DMS79 treated with DMSO at 0.1 percent for 48 hours (cell line): ENCODE measurements at regions not wholly inside any gene's neighbourhood (a gene's known extent, or its start where the extent isn't known, plus 50 kb on each side); places are given as distances from the start of the nearest gene placed in this dataset.
A peak's percentile ranks its signal among the peaks of the same experiment; 100 is the strongest.
"Not testable (repeated sequence)": the region's sequence is repeated elsewhere in the genome, so short reads cannot be mapped to it uniquely, and the experiment has no call there.

Source experiments
- DNase-seq: peaks from one replicate; lab custom pipeline; 2025; lab: John Stamatoyannopoulos, UW

DNA sequence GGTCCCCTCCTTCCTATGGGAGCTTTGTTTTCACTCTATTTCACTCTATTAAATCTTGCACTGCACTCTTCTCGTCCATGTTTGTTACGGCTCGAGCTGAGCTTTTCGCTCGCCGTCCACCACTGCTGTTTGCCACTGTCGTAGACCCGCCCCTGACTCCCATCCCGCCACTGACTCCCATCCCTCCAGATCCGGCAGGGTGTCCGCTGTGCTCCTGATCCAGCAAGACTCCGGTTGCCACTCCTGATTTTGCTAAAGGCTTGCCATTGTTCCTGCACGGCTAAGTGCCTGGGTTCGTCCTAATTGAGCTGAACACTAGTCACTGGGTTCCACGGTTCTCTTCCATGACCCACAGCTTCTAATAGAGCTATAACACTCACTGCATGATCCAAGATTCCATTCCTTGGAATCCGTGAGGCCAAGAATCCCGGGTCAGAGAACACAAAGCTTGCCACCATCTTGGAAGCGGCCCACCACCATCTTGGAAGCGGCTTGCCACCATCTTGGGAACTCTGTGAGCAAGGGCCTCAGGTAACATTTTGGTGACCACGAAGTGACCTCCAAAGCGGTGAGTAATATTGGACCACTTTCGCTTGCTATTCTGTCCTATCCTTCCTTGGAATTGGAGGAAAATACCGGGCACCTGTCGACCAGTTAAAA lies 2025.4 kb downstream of the OLFM4 start:
- DNase-seq: not testable (repeated sequence)

DNA sequence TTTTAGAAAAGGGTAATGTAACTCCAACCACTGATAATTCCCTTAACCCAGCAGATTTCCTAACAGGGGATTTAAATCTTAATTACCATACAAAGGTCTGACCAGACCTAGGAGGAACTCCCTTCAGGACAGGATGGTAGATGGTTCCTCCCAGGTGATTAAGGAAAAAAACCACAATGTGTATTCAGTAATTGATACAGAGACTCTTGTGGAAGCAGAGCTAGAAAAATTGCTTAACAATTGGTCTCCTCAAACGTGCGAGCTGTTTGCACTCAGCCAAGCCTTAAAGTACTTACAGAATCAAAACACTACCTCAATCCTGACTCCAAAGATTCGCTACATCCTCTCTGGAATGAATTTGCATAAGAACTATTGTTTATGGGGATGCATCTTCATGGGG lies 2027.1 kb downstream of the OLFM4 start:
- peak; percentile 10 for DNase-seq

DNA sequence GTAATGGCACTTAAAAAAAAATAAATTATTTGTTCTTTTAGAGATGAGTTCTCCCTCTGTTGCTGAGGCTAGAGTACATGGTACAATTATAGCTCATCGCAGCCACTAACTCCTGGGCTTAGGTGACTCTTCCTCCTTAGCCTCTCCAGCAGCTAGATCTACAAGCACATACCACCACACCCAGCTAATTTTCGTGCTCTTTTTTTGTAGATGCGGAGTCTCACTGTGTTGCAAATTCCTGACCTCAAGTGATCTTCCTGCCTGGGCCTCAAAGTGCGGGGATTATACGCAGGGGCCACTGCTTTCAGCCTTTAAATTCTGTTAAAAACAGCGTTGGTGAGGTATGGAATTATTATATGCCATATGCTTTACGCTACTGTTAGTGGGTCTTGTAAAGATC lies 2034.0 kb downstream of the OLFM4 start:
- DNase-seq: no peak

DNA sequence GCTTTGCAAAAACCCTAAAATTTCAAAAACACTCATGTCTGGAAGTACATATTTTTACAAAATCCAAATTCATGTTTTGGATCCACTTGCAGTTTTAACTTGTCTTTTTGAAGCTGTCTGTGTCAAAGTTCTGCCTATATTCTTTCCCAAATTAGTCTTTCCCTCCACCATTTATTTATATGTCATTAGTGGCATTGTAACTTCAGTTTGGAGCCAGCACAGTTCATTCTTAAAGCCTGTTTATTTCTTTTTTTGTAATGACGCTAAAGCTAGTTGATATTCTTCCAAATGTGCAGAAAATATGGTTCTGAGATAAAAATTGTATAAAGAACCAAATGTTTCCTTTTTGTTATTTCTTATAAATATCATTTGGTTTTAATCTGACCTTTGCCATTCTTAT lies 2039.3 kb downstream of the OLFM4 start:
- DNase-seq: no peak

DNA sequence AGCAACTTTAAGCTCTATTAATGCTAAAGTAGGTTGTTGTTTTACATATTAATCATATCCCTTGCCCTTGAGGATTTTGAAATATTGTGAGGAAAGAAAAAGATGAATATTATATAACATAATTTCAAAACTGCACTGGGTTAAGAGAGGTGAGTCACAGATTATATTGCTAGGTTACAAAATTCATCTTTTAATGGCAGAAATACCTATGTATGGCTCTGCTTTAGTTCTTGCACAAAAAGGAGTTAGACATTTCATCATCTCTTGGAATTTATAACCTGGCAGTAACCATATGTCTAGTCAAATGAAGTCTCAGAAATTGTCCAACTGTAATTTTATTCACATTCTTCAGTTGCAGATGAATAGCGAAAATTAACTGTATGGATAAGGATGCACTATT lies 2041.1 kb downstream of the OLFM4 start:
- DNase-seq: no peak

DNA sequence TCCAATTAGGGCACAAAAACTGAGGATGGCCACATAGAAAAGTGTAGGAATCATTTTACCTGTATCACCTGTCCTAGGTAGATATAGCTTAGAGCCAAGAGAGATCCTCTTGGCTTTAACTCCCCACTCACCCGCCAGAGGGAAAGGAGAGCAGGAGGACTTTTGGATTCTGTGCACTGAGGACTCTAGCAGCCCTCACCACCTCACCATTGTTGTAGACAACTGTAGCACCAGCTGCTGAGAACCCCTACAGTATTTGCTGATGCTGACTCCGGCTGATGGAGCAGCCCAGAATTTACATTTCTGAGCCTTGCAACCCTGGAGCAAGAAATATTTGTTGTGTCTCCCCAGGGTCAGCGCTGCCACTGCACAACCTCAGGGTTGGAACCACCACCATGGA lies 2044.4 kb downstream of the OLFM4 start:
- no peak for DNase-seq

DNA sequence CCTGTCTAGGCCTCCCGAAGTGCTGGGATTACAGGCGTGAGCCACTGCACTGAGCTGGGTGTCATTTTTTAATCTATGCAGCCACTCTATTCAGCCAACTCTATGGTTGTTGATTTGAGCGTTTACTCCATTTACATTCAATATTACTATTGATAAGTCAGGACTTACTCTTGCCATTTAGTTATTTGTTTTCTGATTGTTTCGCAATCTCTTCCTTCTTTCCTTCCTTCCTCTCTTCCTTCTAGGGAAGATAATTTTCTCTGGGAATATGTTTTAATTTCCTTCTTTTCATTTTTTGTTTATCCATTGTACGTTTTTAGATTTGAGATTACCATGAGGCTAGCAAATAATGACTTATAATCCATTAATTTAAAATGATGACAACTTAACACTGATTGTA lies 2056.0 kb downstream of the OLFM4 start:
- DNase-seq: no peak

DNA sequence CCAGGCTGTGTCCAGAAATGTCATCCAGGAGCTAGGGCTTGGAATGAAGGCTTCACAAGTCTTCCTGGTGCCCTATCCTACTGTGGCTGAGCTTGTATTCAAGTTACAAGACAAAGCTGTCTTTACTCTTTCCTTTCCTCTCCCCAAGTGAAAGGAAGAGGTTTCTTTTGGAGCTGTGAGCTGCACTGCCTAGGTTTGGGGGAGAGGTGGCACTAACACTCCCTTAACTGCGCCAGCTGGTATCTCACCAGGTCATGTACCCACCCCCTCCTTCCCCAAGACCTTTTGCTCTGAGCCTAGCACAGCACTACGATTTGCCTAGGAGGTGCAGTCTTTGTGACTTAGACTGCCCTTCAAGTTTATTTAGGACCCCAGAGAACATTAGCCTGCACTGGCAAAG lies 2053.6 kb upstream of the PRR20A start:
- no peak for DNase-seq

DNA sequence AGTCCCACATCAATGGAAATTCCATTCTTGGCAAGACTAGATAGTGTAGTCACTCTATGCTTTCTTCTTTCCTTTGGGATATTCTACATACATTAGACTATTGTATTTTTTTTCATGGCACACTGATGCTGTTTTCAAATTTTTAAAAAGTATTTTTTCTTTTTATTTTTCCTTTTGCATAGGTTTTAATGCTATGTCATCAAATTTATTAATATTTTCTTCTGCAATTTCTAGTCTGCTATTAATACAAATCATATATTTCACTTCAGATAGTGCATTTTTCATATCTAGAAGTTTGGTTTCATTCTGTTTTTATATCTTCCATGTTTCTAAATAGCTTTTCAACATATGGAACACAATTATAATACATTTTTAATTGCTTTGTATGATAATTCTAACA lies 2050.1 kb upstream of the PRR20A start:
- DNase-seq: no peak

DNA sequence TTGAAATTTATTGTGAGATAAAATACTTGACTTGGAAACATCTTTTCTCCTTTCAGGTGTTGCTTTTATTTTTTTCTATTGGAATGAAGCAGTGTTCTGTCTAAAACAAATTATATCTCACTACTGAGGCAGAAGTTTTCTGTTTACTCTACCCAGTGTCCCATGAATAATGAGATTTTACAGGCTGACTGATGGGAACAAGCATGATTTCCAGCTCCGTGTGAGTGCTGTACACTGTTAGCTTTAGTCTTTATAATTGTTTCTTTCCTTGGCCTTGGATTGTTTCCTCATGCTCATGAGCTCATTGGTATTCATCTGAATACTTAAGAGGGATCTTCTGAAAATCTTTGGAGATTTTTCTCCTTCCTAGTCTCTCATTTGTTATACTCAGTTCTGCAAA lies 2049.5 kb upstream of the PRR20A start:
- DNase-seq: no peak

DNA sequence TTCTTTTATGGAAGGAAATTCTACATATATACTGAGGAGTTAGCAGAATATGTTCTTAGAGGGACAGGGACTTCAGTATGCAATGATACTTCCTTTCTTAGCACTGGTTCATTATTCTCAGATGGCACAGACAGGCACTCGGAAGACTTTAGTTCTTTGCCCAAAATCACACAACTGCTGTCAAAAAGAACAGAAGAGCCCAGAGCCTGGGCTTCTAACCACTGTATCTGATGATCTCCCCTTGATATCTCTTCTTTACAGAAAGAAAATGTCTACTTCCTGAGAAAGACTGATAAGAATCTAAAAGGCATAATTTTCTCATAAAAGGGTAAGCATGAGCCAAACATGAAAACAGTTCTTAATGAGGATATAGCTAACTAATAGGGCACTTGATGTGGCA lies 2034.2 kb upstream of the PRR20A start:
- no peak for DNase-seq

DNA sequence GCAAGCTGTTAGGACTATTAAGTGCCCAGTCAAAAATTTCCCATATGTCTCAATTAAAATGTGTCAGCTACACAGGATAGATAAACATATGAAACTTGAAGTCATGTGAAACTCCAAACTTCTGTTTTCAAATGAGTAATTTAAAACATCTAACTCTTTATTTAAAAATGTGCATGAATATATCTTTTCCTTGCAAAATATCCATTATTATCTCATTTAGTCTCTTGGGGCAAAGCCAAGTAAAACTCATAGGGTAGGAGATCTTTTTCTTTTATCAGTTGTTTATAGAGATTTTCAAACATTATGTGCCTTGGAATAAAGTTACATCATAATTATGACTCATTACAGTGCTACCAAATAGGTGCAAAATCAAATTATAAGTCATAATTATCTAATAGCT lies 2020.1 kb upstream of the PRR20A start:
- no peak for DNase-seq

DNA sequence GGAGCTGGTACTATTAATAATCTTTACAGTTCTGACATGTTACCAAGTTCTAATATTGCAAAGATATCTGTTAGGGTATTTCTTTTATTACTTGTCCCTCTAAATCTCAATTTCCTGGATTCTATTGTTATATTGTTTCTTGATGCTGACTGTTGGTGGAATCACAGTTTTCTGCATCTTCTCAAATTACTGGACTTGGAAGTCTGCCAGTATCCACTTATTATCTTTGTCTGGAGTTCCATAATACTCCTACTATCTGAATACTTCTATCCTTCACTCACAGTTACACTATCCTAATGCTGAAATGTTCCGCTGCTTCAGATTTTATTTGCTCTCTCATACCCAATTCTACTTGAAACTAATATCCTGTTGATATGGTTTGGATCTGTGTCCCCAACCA lies 1985.7 kb upstream of the PRR20A start:
- no peak for DNase-seq

DNA sequence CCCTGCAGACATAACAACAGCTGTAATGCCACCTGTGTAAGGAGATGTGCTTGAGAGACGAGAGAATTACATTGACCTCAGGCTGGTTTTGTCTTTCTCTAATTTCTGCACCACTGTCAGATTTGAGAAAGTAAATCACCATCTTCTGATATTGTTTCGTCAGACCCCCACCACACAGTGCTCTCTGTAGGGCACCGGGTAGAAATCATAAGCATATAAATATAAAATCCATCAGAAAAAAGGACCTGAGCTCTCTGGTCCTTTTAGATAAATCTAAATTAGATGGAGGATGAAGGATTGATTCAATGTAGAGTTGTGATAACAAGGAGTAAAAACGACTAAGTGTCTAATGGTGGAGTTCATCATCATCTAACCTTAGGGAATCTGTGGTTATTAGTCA lies 1981.0 kb upstream of the PRR20A start:
- no peak for DNase-seq

DNA sequence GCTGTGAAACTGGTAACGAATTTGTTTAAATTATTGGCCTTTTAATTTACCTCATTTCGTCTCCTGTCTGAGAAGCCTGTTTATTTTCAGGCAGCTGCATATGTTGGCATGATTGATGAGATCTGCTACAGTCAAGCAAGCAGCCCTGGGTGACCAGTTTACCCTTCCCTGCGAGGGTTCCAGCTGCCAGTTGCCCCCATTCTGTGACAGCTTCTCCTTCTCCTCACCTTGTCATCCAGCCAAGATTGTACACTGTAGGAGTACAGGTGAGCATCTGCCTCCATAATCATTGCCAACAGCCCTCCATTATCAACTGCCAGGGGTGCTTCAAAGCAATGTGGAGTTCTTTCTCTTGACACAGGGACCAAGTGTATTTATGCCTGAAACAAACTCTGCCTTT lies 1979.9 kb upstream of the PRR20A start:
- DNase-seq: no peak

DNA sequence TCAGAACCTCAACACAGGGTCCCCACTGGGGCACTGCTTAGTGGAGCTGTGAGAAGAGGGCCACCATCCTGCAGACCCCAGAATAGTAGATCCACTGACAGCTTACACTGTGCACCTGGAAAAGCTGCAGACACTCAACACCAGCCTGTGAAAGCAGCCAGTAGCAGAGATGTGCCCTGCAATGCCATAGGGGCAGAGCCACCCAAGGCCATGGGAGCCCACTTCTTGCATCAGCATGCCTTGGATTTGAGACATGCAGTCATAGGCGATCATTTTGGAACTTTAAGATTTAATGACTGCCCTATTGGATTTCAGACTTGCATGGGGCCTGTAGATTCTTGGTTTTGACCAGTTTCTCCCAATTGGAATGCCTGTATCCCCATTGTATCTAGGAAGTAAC lies 1962.1 kb upstream of the PRR20A start:
- not testable (repeated sequence) for DNase-seq

DNA sequence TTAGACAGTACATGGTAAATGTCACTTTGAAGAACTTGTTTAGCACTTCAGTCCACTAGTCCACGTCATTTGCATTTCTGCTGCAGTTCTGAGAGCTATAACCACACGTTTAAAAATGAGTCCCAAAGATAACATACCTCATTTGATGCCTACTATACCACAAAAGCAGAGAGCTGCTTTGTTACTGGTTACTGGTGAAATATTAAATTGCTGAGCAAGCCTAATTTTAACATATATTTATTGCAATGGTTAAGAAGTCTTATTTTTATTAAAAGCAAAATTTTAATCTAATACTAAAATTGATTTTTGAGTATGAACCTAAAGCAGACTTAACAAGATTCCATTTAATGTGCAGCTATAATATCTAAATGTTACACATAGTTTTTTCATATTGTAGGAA lies 1949.7 kb upstream of the PRR20A start:
- DNase-seq: no peak

DNA sequence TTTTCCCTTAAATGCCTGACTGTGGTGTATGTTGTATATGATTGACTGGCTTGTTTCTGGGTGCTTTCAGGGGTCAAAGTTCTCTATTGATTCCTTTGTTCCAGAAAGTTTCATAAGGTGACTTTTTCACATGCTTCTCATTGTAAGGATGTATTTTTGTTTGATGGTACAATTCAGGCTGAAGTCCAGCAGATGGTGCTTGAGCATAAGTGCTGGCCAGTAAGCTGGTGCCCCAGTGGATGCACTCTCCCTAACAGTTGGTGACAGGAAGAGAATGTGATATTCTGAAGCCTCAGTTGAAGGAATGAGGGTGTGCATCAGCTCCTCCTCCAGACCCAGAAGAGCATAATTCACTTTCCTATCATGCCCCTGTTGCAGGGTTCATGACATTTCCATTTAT lies 1941.6 kb upstream of the PRR20A start:
- DNase-seq: no peak

DNA sequence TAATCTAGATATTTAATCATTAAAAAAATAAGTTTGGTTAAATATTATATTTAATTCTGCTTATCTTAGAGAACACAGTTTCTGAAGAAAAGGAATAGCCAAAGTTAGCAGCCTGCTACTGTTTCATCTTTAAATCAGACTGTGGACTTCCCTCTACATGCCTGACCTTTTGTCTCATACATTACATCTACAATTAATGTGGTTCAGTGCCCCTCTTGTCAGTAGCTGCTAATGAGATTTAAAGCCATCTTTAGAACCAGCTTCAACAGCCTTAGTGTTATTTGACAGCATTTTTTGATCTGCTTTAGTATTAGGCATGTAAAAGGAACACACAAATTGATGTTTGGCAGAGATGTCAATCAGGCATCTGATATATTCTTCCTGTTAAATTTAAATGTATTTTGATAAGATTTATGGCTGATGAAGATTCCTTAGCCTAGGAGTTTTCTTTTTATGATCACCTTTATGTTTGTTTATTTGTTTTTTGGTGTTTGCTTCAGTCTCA lies 1925.8 kb upstream of the PRR20A start:
- no peak for DNase-seq

DNA sequence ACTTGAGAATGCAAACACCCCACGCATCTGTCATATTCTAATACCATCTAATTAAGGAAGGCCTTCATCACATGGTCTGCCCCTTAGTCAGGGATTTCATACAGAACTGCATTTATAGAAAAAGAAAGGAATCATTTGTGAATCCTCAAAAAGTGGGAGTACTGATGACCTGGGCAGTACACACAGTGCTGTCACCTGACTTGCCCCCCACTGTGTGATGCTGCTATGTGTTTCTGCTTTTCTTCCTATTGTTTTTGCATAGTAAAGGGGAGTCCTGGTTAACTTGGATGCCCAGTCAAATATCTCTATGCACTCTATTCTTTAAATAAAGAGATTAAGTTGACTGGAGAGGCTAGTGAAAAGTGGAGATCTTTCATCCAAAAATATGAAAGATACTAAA lies 1921.2 kb upstream of the PRR20A start:
- DNase-seq: no peak

DNA sequence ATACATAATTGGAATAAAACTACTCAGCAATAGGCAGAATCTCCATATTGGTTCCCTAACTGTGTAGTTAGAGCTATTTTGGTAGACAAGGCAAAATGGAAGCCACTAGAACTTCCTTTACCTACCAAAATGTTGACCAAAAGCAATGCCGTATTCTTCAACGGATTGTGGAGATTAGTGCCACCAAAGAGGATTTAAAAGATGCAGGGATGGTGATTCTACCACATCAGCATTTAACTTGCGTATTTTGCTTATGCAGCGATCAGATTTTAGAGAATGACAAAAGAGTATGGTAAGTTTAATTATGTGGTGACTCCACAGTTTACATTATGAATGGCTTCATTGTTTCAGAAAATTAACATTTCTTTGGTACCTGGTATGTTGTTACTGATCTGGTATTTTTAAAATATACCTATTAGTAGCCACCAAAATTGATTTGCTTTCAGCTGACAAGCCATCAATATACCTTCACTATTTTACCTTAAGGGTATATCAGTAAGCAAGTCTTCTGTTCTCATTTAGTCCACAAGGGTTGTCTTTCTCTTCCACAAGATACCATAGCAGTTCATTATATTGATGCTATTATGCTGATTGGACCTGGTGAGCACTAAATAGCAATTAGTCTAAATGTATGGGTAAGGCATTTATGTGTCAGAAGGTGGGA lies 1910.7 kb upstream of the PRR20A start:
- no peak for DNase-seq

DNA sequence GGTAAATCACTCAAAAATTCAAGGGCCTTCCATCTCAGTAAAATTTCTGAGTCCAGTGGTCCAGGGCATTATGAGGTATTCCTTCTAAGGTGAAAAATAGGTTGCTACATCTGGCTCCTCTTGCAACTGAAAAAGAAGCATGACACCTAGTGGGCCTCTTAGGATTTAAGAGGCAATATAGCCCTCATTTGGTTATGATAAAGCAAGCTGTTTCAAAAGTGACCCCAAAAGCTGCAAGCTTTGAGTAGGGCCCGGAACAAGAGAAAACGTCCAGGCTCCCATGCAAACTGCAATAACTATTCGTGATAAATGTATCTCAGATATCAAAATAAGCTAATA lies 1910.2 kb upstream of the PRR20A start:
- no peak for DNase-seq

DNA sequence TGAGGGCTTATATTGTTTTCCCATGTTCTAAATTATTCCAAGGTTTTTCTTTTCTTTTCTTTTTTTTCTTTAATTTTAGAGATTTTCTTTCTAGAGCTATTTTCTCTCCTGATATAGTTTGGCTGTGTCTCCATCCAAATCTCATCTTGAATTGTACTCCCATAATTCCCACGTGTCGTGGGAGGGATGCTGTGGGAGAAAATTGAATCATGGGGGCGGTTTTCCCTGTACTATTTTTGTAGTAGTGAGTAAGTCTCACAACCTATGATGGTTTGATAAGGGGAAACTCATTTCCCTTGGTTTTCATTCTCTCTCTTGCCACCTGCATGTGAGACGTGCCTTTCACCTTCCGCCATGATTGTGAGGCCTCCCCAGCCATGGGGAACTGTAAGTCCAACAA lies 1906.4 kb upstream of the PRR20A start:
- no peak for DNase-seq

DNA sequence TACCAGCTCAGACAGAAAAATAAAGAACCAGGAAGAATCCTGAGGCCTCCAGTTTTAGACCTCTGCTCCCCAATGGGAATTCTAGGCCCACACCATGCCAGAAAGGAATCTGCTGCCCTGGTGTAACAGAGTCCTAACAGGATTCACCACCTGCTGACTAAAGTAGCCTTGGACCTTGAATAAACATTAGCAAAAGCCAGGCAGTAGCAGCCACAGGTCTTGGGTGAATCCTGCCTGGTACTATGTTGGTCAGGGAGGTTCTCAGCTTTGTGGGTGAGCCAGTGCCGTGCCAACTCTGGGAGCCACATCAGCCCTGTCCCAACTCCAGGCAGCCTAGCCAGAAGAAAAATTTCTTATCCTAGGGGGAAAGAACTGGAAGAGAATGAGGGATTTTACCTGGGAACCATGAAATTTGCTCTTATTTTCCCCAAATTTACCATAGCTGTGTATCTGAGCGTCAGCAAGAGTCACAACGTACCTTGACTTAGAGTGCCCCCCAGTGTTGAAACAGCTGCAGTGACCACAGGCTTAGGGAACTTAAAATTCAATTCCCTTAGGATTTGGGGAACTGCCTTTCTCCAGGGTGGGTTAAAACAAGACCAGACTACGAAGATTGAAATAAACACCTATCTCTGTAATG lies 1895.6 kb upstream of the PRR20A start:
- no peak for DNase-seq
